Kidney (tissue), 13 donors: ENCODE measurements at regions not wholly inside any gene's neighbourhood (a gene's known extent, or its start where the extent isn't known, plus 50 kb on each side); places are given as distances from the start of the nearest gene placed in this dataset.

Source experiments
- DNase-seq, 5 donors: peaks; one replicate each; pipeline ENCODE4 v3.0.0-alpha.2; 2013 to 2020
- FAIRE-seq: peaks from 2 replicates; lab custom pipeline; 2012; peaks lifted over from hg19 to GRCh38; lab: Jason Lieb, UNC
- H3K27ac ChIP-seq, 2 donors: one replicate each; pipeline ENCODE4 v1.7.0; 2013; ENCODE audit warnings: low read depth in 2 of 2, low read length in 2 of 2, inconsistent platforms in 1 of 2
- H3K27me3 ChIP-seq: one replicate; pipeline ENCODE4 v1.7.1; 2013; ENCODE audit warnings: low read length, inconsistent platforms; ENCODE audit not compliant: control insufficient read depth, insufficient read depth
- H3K36me3 ChIP-seq, 3 donors: one replicate each; pipeline versions ENCODE4 v1.7.0 to v1.7.1; 2013; ENCODE audit warnings: low read length in 3 of 3, control low read depth in 1 of 3, inconsistent platforms in 1 of 3; ENCODE audit not compliant: insufficient read depth in 3 of 3, control insufficient read depth in 2 of 3
- H3K4me1 ChIP-seq, 3 donors: one replicate each; pipeline versions ENCODE4 v1.7.0 to v1.7.1; 2013; ENCODE audit warnings: low read length in 3 of 3, inconsistent platforms in 1 of 3, low read depth in 1 of 3; ENCODE audit not compliant: control insufficient read depth in 2 of 3, insufficient read depth in 2 of 3
- H3K4me3 ChIP-seq, 3 donors: one replicate each; pipeline versions ENCODE4 v1.7.0 to v1.8.1; 2013; ENCODE audit warnings: low read length in 3 of 3, control low read depth in 1 of 3, inconsistent platforms in 1 of 3
- H3K9ac ChIP-seq, 3 donors: one replicate each; pipeline versions ENCODE4 v1.7.0 to v1.7.1; 2013; ENCODE audit warnings: low read length in 3 of 3, control low read depth in 1 of 3, inconsistent platforms in 1 of 3
- H3K9me3 ChIP-seq, 3 donors: one replicate each; pipeline versions ENCODE4 v1.7.0 to v1.7.1; 2013; ENCODE audit warnings: low read length in 3 of 3, control low read depth in 1 of 3, inconsistent platforms in 1 of 3; ENCODE audit not compliant: control insufficient read depth in 2 of 3, insufficient read depth in 1 of 3
- intact Hi-C: fragments of 100-400 bp; cut with DNase I; formaldehyde crosslinking; loops from one replicate; pipeline ENCODE4 v1.11.1; 2022
- TF ChIP-seq, protein P1 (sequence below): IDR thresholded peaks from 3 replicates; pipeline ENCODE4 v1.5.1; 2012; ENCODE audit warnings: mild to moderate bottlenecking, moderate library complexity, borderline replicate concordance; ENCODE audit not compliant: insufficient read depth; ENCODE audit errors: extremely low read depth
- donor health status: control.
- donor health status: control.
- donor health status: control.
- donor health status: control.
- donor health status: control.
- donor health status: DM: yes; HTN: yes; CAD: no.
- donor health status: Normal renal cell carcinoma (clear cell type).

DNA sequence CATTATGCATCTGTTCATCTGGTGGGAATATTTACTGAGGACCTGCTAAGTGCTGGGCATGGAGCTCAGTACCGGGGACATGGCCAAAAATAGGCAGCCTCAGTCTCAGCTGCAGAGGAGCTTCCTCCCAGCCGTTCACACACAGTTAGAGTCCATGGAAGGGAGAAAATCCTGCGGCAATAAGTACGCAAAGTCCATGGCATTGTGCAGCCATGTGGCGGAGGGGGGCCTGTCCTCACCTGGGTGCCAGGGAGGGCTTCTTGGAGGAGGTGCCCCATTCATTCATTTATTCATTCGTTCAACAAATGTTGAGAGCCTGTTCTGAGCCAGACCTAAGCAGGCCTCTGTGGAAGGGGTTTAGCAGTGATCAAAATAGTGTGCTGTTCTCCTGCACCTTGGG, 59.3 kb upstream of the ANO1 start:
- FAIRE-seq: no peak
- H3K4me1 ChIP-seq: no peaks in the 10 kb centered on the region
- no peak overlapping the region for H3K9ac ChIP-seq
- H3K9me3 ChIP-seq: peaks cover 0 to 7% (median 0%) of the 10 kb centered on the region in 3 donors
- intact Hi-C loops: no loop called here
- TF ChIP-seq, protein P1, sequence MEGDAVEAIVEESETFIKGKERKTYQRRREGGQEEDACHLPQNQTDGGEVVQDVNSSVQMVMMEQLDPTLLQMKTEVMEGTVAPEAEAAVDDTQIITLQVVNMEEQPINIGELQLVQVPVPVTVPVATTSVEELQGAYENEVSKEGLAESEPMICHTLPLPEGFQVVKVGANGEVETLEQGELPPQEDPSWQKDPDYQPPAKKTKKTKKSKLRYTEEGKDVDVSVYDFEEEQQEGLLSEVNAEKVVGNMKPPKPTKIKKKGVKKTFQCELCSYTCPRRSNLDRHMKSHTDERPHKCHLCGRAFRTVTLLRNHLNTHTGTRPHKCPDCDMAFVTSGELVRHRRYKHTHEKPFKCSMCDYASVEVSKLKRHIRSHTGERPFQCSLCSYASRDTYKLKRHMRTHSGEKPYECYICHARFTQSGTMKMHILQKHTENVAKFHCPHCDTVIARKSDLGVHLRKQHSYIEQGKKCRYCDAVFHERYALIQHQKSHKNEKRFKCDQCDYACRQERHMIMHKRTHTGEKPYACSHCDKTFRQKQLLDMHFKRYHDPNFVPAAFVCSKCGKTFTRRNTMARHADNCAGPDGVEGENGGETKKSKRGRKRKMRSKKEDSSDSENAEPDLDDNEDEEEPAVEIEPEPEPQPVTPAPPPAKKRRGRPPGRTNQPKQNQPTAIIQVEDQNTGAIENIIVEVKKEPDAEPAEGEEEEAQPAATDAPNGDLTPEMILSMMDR: no peak
- no peak for DNase-seq
- H3K36me3 ChIP-seq: no peaks in the 10 kb centered on the region
- no peak overlapping the region for H3K27ac ChIP-seq
- no peaks in the 10 kb centered on the region for H3K27me3 ChIP-seq
- H3K4me3 ChIP-seq: no peak overlapping the region

DNA sequence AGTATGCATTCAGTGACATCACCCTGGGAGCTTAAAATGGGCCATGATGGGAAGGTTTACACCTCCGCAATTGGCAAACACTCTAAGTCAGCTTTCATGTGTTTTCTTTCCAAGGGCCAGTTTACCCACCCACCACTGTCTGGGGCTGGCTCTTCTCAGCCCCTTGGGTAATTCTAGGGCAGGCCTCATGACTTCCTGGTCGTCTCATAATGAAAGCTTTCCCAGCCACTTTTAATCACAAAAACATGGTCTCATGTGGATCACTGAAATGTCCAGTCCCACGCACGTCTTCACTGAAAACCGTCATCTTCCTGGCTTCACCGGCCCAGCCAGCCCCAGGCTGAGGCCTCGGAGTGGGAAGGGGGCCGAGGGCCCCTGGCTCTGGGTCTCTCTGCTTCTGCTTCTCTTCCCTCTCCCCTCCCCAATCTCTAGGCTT, 58.5 kb upstream of the ANO1 start:
- Histone ChIP-seq H3K27ac (no peak overlapping the region), H3K36me3 (no peaks in the 10 kb centered on the region), H3K4me3 (no peak overlapping the region), H3K4me1 (no peaks in the 10 kb centered on the region), H3K27me3 (no peaks in the 10 kb centered on the region), H3K9me3 (peaks cover 0 to 9% (median 0%) of the 10 kb centered on the region in 3 donors), H3K9ac (no peak overlapping the region)
- DNase-seq (no peak), FAIRE-seq (no peak)
- TF ChIP-seq, protein P1: no peak
- intact Hi-C loops: no loop called here

DNA sequence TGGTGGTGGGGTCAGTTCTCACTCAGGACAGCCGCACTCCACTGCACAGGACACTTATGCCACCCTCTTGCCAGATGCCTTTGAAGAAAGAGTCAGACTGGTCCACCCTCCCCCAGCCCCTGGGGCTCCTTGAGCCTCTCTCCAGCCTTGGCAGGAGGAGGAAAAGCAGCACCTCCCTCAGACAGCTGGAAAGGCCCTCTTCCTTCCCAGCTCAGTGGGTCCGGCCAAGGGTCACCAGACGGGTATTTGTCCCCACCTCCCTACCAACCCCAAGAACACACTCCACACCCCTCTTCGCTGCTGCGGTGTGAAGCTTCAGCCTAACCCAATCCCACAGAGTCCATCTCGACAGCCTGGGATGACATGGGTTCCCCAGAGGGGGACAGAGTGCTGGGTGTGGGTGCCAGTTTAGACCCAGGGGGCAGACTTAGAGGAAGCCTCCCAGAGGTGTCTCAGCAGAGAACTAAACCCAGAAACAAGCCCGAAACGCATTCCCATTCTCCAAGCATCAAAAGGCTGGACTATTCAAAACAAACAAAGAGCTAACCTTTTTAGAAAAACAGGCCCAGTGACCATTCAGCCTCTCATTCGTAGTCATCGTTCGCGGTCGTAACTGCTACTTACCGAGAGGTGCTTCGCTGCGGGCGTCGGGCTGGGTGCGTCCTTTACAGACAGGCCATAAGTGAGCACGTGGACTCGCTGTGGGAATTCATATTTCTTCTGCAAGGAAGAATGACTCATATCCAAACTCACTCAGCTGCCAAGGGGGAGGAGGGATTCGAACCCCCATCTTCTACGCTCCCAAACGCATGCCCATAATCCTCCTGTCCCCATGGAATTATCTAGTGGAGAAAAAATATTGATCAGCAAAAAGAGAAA, 57.5 kb upstream of the ANO1 start:
- intact Hi-C loops: no loop called here
- Histone ChIP-seq H3K36me3 (peaks cover 0 to 2% (median 0%) of the 10 kb centered on the region in 3 donors), H3K9me3 (peaks cover 0 to 9% (median 4%) of the 10 kb centered on the region in 3 donors), H3K27ac (no peak overlapping the region), H3K9ac (no peak overlapping the region), H3K27me3 (no peaks in the 10 kb centered on the region), H3K4me1 (no peaks in the 10 kb centered on the region), H3K4me3 (no peak overlapping the region)
- DNase-seq (no peak), FAIRE-seq (no peak)
- TF ChIP-seq, protein P1: no peak
